ENCODE measurements at regions not wholly inside any gene's neighbourhood (a gene's known extent, or its start where the extent isn't known, plus 50 kb on each side); places are given as distances from the start of the nearest gene placed in this dataset.

DNA sequence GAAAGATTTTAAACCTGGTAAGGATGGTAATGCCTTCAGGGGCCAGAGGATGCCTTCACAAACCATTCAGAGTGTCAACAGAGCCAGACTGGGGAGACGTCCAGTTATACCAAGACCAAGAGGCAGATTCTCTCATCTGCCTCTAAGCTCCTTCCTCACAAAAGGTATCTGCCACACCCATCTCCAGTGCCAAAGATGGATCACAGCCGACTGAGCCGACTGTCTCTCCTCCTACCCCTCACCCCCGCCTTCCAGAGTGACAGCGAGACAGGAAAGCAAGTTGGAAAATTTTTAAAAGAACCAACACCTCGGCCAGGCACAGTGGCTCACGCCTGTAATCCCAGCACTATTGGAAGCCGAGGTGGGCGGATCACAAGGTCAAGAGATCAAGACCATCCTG, 79.1 kb upstream of the AKIP1 start:
- H3K27me3 ChIP-seq (replicated peaks; ENCODE audit: insufficient read depth, low read length): no peaks in the 10 kb centered on the region
- H3K4me3 ChIP-seq (ENCODE audit: low read length): no peak overlapping the region
- no peaks in the 10 kb centered on the region for H3K79me2 ChIP-seq (ENCODE audit: low read length)
- H3F3A ChIP-seq (ENCODE audit: insufficient read depth, low read length): no peaks in the 10 kb centered on the region
- no peak overlapping the region for H3K4me2 ChIP-seq (ENCODE audit: low read depth, low read length)
- DNase-seq: no peak
- H2AFZ ChIP-seq (ENCODE audit: low read length): no peak overlapping the region
- H3K4me1 ChIP-seq (ENCODE audit: low read length): peaks cover 8% of the 10 kb centered on the region; the same call in 1 of the 2 replicates
- no peaks in the 10 kb centered on the region for H3K36me3 ChIP-seq (replicated peaks; ENCODE audit: insufficient read depth, low read length)
- no peaks in the 10 kb centered on the region for H3K9me3 ChIP-seq (replicated peaks; ENCODE audit: insufficient read depth, low read length)
- no peaks in the 10 kb centered on the region for H3K9me2 ChIP-seq (replicated peaks; ENCODE audit: insufficient read depth, low read length)
- no peak overlapping the region for H3K27ac ChIP-seq (ENCODE audit: low read length)
- no peaks in the 10 kb centered on the region for H4K20me1 ChIP-seq (ENCODE audit: insufficient read depth, low read length)
- no peak for TF ChIP-seq EZH2phosphoT487 (IDR thresholded peaks at IDR 0.05; ENCODE audit: low read length)
- no peak for TF ChIP-seq CTCF (IDR thresholded peaks at IDR 0.05; ENCODE audit: low read length)
- TF ChIP-seq EZH2 (optimal IDR thresholded peaks at IDR 0.05; ENCODE audit: low read depth, low read length): no peak
- no peak overlapping the region for H3K9ac ChIP-seq (ENCODE audit: low read length)

DNA sequence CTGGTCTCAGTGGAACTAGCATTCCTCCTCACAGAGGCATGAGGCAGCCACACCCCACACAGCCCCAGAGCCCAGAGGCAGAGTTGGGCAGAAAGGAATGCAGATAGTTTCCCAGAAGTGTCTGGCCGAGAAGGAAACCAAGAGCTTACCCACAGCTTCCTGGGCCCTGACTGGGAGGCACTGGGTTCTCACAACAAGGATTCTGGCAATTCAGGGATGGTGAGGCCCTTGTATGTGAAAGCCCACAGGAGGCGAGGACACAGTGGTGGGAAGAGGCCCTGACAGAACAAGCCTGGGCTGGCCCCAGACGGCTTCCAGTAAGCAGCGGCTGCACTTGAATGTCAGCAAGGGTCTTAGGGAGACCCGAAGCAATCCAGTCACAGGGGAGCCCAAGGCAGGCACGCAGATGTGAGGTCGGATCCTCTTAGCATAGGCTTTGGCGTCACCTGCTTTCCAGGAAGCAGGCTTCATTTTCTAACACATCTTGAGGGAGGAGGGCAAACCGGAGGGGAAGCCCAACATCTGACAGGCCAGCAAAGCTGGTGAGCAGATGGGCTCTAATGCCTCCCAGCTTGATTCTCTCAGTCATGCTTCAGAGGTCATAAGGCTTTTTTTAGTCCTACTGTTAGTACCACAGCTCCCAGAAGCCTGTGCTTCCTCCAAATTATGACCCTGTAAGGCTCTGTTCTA, 78.3 kb upstream of the AKIP1 start:
- Histone ChIP-seq H3K79me2 (ENCODE audit: low read length) (no peaks in the 10 kb centered on the region), H3K4me3 (ENCODE audit: low read length) (no peak overlapping the region), H4K20me1 (ENCODE audit: insufficient read depth, low read length) (no peaks in the 10 kb centered on the region), H2AFZ (ENCODE audit: low read length) (peak overlapping the region; percentile 18), H3K9me3 (replicated peaks; ENCODE audit: insufficient read depth, low read length) (no peaks in the 10 kb centered on the region), H3K4me2 (ENCODE audit: low read depth, low read length) (peak overlapping the region; percentile 15; the same call in 1 of the 2 replicates), H3K9ac (ENCODE audit: low read length) (no peak overlapping the region), H3K4me1 (ENCODE audit: low read length) (peaks cover 8% of the 10 kb centered on the region; the same call in 1 of the 2 replicates), H3K27ac (ENCODE audit: low read length) (peak overlapping the region; percentile 2; the same call in 1 of the 2 replicates), H3F3A (ENCODE audit: insufficient read depth, low read length) (no peaks in the 10 kb centered on the region), H3K27me3 (replicated peaks; ENCODE audit: insufficient read depth, low read length) (no peaks in the 10 kb centered on the region), H3K9me2 (replicated peaks; ENCODE audit: insufficient read depth, low read length) (no peaks in the 10 kb centered on the region), H3K36me3 (replicated peaks; ENCODE audit: insufficient read depth, low read length) (no peaks in the 10 kb centered on the region)
- peak; percentile 38 for DNase-seq
- TF ChIP-seq EZH2 (optimal IDR thresholded peaks at IDR 0.05; ENCODE audit: low read depth, low read length): no peak
- no peak for TF ChIP-seq CTCF (IDR thresholded peaks at IDR 0.05; ENCODE audit: low read length)
- no peak for TF ChIP-seq EZH2phosphoT487 (IDR thresholded peaks at IDR 0.05; ENCODE audit: low read length)

- TF ChIP-seq EZH2 (optimal IDR thresholded peaks at IDR 0.05; ENCODE audit: low read depth, low read length) (no peak), CTCF (IDR thresholded peaks at IDR 0.05; ENCODE audit: low read length) (no peak), EZH2phosphoT487 (IDR thresholded peaks at IDR 0.05; ENCODE audit: low read length) (no peak)
- DNase-seq: no peak
- peaks cover 8% of the 10 kb centered on the region; the same call in 1 of the 2 replicates for H3K4me1 ChIP-seq (ENCODE audit: low read length)
- no peaks in the 10 kb centered on the region for H3K79me2 ChIP-seq (ENCODE audit: low read length)
- no peak overlapping the region for H2AFZ ChIP-seq (ENCODE audit: low read length)
- no peaks in the 10 kb centered on the region for H3K9me3 ChIP-seq (replicated peaks; ENCODE audit: insufficient read depth, low read length)
- H3K4me2 ChIP-seq (ENCODE audit: low read depth, low read length): no peak overlapping the region
- no peak overlapping the region for H3K27ac ChIP-seq (ENCODE audit: low read length)
- no peaks in the 10 kb centered on the region for H3K27me3 ChIP-seq (replicated peaks; ENCODE audit: insufficient read depth, low read length)
- no peak overlapping the region for H3K9ac ChIP-seq (ENCODE audit: low read length)
- H3F3A ChIP-seq (ENCODE audit: insufficient read depth, low read length): no peaks in the 10 kb centered on the region
- H3K36me3 ChIP-seq (replicated peaks; ENCODE audit: insufficient read depth, low read length): no peaks in the 10 kb centered on the region
- no peaks in the 10 kb centered on the region for H4K20me1 ChIP-seq (ENCODE audit: insufficient read depth, low read length)
- no peak overlapping the region for H3K4me3 ChIP-seq (ENCODE audit: low read length)
- no peaks in the 10 kb centered on the region for H3K9me2 ChIP-seq (replicated peaks; ENCODE audit: insufficient read depth, low read length)
Measured at GRCh38 chr11:8833568-8834315, 77.2 kb upstream of the AKIP1 start.
